RWPE2 (cell line): ENCODE measurements at regions not wholly inside any gene's neighbourhood (a gene's known extent, or its start where the extent isn't known, plus 50 kb on each side); places are given as distances from the start of the nearest gene placed in this dataset.
A peak's percentile ranks its signal among the peaks of the same experiment; 100 is the strongest.

Experiments
- ATAC-seq: fragments of 200-7000 bp; cut with Tn5 transposase; 3 replicates; pipeline ENCODE4 v1.9.1; 2021; ENCODE audit warnings: low read depth
- DNase-seq: peaks from one replicate; pipeline ENCODE4 v3.0.0-alpha.2; 2020; ENCODE audit warnings: low spot score
- H3K27ac ChIP-seq: fragments of 450-650 bp; 2 replicates; pipeline ENCODE4 v1.5.1; 2017; ENCODE audit warnings: mild to moderate bottlenecking; ENCODE audit not compliant: poor library complexity, severe bottlenecking
- H3K27me3 ChIP-seq: fragments of 250-450 bp; sonication (Bioruptor Pico); 2 replicates; pipeline ENCODE4 v1.5.1; 2021; ENCODE audit warnings: mild to moderate bottlenecking, moderate library complexity; ENCODE audit not compliant: insufficient read depth, poor library complexity, severe bottlenecking
- H3K36me3 ChIP-seq: fragments of 250-450 bp; sonication (Bioruptor Pico); 2 replicates; pipeline ENCODE4 v1.5.1; 2020; ENCODE audit warnings: low read depth, mild to moderate bottlenecking, moderate library complexity
- H3K4me1 ChIP-seq: fragments of 250-450 bp; sonication (Bioruptor Pico); 2 replicates; pipeline ENCODE4 v1.5.1; 2021; ENCODE audit warnings: mild to moderate bottlenecking, moderate library complexity; ENCODE audit not compliant: insufficient read depth, poor library complexity, severe bottlenecking
- H3K4me3 ChIP-seq: fragments of 250-450 bp; sonication (Bioruptor Pico); 2 replicates; pipeline ENCODE4 v1.5.1; 2021; ENCODE audit warnings: mild to moderate bottlenecking, moderate library complexity; ENCODE audit not compliant: severe bottlenecking
- H3K9me3 ChIP-seq: fragments of 250-450 bp; sonication (Bioruptor Pico); 2 replicates; pipeline ENCODE4 v1.5.1; 2021; ENCODE audit warnings: mild to moderate bottlenecking, moderate library complexity; ENCODE audit not compliant: severe bottlenecking
- TF ChIP-seq, protein P1 (sequence below): fragments of 450-650 bp; IDR thresholded peaks from one replicate; pipeline ENCODE4 v1.5.1; 2017; ENCODE audit warnings: mild to moderate bottlenecking, moderate library complexity; ENCODE audit not compliant: poor library complexity, severe bottlenecking

- peak; percentile 63 for ATAC-seq
- H3K36me3 ChIP-seq: no peaks in the 10 kb centered on the region
- peak overlapping the region; percentile 70 for H3K27ac ChIP-seq
These were observed 51.3 kb upstream of the CAV2 start for GRCh38 chr7:116447966-116448839.

GRCh38 chr7:116449441-116449840 is 50.1 kb upstream of the CAV2 start:
- H3K4me1 ChIP-seq: peaks cover 27% of the 10 kb centered on the region
- DNase-seq: no peak
- H3K4me3 ChIP-seq: no peak overlapping the region
- TF ChIP-seq, protein P1, sequence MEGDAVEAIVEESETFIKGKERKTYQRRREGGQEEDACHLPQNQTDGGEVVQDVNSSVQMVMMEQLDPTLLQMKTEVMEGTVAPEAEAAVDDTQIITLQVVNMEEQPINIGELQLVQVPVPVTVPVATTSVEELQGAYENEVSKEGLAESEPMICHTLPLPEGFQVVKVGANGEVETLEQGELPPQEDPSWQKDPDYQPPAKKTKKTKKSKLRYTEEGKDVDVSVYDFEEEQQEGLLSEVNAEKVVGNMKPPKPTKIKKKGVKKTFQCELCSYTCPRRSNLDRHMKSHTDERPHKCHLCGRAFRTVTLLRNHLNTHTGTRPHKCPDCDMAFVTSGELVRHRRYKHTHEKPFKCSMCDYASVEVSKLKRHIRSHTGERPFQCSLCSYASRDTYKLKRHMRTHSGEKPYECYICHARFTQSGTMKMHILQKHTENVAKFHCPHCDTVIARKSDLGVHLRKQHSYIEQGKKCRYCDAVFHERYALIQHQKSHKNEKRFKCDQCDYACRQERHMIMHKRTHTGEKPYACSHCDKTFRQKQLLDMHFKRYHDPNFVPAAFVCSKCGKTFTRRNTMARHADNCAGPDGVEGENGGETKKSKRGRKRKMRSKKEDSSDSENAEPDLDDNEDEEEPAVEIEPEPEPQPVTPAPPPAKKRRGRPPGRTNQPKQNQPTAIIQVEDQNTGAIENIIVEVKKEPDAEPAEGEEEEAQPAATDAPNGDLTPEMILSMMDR: no peak
- no peaks in the 10 kb centered on the region for H3K9me3 ChIP-seq
- ATAC-seq: no peak
- H3K36me3 ChIP-seq: no peaks in the 10 kb centered on the region
- no peaks in the 10 kb centered on the region for H3K27me3 ChIP-seq
- H3K27ac ChIP-seq: peak overlapping the region; percentile 70

More at GRCh38 chr7:116447966-116448839, 51.3 kb upstream of the CAV2 start:
- Histone ChIP-seq H3K9me3 (no peaks in the 10 kb centered on the region), H3K4me1 (peaks cover 31% of the 10 kb centered on the region), H3K27me3 (no peaks in the 10 kb centered on the region), H3K4me3 (no peak overlapping the region)
- DNase-seq: no peak
- TF ChIP-seq, protein P1: no peak
